Stimulated activated CD4-positive, alpha-beta T cell treated with anti-CD3 and anti-CD28 coated beads, Interleukin-4, amount 100 ng/mL, for 48 hours (primary cell): ENCODE measurements at regions not wholly inside any gene's neighbourhood (a gene's known extent, or its start where the extent isn't known, plus 50 kb on each side); places are given as distances from the start of the nearest gene placed in this dataset.

Experiments
- DNase-seq, 2 donors: peaks; one replicate each; pipeline ENCODE4 v3.0.0-alpha.2; 2020; ENCODE audit warnings: low read depth in 2 of 2

DNA sequence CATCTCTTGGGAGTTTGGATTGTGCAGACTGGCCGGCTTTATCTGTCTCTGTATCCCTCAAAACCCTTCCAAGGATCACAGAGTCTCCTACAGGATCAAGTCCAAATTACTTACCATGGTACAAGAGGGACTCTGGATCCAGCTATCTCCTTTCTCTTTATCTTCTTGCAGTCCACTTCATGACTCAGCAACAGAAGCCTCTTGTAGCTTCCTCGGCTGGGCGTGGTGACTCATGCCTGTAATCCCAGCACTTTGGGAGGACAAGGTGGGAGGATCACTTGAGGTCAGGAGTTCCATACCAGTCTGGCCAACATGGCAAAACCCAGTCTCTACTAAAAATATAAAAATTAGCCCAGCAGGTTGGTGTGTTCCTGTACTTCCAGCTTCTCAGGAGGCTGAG is 189.7 kb downstream of the BCAT1 start:
- no peak for DNase-seq

DNA sequence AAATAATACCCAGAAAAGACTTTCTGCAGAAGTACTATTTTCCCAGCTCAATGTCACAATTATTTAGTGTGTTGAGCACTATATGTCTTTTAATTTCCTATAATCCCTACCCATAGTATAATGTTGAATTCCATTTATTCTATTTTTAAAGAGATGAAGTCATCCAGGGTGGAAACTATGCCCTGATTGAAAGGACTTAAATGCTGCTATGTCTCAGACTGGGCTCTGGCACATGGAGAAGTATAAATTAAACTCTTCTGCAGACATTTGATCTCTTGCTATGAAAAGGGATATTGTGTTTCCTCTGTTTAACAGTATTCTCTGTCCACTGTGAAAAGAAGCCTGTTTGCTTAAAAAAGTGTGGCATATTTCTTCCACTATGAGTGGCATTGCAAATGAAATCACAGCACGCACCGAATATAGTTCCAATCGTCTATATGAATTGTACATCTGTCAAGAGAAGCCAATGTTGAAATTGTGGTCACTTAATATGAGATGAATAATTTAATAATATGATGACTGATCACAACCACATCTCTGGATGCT is 192.3 kb downstream of the BCAT1 start:
- no peak for DNase-seq

DNA sequence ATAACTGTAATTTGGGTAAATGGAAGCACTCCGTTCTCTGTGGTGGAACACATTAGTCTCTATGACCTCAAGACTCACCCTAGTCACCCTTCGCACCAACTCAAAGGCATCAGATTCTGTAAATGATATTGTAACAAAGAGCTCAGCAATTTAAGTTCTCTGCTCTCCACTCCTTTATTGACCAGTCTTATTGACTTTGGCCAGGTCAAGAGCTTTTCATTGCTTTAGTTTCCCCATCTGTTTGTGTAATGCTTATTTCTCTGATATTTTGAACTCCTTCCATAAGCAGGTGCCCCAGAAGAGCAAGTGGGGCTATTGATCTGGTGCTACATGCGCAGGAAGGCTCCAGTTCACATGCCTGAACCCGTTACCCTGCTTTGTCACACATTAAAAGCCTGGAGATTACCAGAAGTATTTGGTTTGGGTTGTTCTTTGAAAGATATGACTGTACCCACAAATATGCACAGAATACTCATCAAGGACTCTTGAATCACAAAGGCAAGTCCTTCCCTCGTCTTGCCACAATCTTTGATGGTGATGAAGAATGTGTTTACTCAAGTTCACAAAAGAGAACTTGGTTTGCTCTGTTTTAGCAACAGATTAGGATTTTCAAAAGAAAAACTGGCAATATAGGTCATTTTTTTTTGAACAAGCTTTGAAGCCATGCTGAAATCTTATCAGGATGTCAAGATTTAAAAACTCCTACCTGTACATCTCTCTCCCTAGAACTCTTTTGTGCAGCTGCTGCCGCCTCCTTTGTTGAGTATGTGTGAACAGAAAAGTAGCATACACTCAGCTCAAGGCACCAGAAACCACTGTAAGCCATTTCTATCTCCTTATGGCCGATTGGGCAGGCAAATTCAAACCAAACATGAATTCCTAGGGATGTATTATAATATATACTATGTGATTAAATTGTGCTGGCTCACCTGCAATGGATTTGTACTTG is 193.9 kb downstream of the BCAT1 start:
- no peak for DNase-seq

DNA sequence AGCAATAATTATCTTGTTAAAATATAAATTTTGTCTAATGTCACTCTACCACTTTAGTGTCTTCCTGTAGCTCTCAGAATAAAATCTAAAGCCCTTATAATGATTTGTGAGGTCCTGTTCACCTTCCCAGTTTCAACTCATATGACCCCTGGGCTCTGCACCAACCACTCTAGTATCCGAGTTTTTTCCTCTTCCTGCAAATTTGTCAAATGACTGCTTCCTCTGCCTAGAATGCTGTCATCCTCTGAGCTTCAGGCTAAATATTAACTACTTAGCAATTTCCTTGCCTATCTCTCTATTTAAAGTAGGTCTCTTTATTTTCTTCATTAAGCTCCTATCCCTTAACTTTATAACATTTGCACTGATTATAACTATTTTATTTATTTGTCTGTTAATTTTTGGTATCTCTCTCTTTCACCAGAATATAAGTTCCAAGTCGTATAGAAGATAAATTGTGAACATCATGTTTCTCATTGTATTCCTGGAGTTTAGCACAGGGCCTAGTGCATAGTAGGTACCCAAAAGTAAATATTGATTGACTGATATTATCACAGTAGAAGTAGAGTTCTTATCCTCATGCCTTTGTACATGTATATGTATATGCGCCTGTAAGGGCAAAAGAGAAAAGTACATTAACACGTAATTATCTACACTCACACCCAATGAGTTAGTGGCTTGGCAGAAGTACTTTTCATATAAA is 196.0 kb downstream of the BCAT1 start:
- DNase-seq = no peak

DNA sequence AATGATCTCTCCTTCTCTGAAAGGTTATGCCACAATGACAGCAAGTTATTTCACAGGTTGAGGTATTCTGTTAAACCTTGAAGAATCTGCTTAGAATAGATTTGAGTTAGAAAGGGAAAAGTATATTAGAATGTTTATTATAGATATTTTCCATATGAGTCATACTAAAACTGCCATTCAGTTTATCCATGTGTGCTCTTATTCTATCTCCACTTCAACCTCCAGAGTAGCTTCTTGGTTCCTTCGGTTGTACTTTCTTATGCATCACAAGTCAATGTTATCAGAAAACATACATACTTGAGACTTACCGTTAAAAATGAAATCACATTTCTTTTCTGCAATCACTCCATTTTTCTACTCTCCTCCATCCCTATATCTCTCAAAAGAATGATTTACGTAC is 197.7 kb downstream of the BCAT1 start:
- DNase-seq = no peak

DNA sequence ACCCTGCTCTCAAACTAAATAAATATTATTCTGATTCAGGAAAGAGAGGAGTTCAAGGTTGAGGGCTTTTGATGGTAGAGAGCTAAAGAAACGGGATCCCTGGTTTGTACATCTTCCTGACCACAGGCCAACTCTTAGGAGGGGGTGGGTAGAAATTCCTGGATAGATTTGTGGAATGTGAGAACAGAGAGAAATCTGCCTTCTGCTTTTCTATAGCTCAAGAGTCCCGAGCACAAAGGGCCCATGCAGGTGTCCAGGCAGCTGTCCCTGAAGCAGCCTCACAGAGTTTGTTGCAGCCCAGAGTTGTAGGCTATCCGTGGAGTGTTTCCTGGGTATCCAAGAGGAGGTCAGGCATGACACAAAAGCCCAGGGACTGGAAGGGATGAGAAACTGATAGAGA is 198.6 kb downstream of the BCAT1 start:
- DNase-seq = no peak

DNA sequence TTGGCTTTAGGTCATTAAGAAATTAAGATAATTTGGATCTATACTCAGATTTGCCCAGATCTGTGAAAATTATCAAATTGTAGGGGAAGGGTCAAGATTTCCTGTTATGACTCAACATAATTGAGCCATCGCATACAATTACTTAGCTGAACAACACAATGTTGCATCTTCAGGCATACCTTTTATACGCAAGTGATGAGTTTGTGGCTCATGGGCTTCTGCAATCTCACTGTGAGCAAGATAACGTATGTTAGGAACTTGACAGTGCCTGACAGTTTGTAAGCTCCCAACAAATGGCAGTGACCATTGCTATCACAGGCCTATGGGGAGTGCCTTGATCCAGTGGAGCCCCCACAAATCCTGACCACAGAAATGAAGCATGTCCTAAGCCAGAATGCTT is 199.7 kb downstream of the BCAT1 start:
- no peak for DNase-seq

DNA sequence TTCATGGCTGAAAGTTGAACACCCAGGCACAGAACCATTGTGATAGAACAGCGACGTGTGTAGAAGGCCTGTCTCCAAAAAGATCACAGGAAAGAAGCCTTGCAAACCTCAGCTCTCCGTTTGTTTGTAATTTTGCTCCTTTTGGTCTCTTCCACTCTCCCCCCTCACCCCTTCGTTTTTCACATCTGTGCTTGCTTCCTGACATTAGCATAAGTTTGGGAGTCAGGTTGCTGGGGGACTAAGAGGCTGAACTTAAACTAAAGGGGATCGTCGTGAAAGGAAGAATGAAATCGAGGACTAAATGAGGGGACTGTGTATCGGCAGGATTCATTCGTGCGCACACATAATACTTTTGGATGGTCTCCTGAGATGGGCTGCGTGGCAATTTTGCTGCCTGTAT is 200.6 kb downstream of the BCAT1 start:
- DNase-seq = no peak

DNA sequence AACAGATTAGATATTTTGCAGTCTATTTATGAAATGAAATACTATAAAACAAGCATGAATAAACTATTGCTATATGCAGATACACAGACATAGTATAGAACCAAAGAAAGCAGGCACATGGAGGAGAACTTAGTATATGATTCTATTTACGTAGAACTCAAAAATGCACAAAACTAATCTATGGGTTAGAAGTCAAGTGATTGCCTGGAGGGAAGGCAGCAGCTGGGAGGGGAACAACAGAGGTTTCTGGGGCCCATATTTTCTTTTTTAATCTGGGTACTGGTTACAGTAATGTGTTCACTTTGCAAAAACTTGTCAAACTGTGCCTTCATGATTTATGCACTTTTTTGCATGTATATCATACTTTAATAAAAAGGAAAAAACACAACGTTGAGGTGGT is 202.0 kb downstream of the BCAT1 start:
- DNase-seq = no peak

DNA sequence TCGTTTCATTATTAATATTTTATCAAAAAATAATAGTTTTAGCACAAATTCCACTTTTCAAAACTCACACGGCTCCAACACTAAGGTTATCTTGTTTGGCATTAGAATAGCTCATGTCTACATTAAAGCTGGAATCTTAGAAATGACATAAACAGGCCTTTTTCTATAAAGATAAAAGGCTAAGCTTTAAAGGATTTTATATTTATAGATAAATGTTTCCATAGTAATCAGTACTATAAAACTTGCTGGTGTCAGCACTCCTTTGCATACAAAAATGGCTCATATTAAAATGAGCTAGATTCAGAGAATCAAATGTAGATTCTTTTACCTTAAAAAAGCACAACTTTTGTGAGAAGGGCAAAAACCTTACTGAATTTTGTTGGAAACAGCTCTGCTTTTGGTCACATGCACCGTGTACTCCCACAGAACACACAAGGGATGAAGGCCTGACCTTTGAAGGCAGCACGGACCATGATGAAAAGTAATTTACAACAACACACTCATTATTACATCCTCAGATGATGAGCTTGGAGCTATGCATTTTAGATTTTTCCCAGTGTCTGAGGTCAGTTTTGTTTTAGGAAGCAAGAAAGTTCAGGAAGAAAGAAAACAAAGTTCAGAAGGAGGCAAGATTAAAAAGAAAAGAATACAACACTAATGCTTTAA is 202.8 kb downstream of the BCAT1 start:
- no peak for DNase-seq

DNA sequence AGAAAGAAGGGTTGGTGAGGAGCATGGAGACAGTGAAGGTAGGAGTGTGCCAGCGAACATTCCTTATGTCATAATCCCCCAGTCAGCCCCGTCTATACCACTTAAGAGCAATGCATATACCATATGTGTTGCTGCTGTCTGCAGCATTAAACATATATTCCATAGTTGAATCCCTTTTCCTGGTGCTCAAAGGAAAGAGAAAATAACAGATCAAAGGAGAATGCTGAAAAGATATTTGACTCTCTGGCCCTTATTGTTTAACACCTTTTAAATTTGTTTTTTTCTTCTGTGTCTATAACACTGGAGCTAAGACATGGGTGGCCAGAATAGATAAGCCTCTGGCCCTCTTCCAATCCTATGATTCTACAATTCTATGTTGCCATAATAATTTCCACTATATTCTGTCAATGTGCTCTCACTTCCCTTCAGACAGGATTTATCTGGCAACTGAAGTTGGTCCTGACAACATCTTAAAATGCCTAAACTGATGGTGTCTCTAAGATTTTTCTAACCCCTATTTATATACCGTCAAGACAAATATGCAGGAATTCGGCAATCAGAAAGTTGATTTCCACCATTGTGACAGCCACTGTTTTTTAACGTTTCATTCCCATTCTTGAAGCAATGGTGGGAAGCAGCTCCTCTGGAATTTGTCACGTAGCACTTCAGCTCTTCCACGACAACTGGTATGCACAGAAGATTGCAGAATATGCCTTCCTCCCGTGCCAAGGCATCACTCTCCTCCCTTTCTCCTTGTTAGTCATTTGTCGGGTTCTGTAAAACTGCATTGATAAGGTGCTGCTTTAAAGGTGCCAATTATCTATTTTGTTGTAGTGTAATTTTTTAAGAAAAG is 204.7 kb downstream of the BCAT1 start:
- no peak for DNase-seq

DNA sequence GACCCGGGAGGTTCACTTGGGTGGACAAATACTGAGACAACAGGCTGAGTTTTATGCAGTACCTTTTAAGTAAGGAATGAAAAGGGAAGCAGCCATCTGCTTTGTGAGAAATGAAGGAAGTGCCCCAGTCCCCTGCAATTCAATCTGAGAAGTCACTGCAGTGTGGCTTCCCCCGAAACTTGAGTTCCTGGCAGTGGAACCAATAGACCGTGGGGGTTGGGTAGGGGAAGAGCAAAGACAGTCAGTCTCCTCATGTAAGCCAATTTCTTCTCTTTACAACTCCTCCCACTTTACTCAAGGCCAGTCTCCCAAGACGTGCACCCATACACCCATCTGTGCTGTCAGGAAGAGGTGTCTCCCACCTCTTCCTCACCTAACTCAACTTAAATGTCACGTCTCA is 206.5 kb downstream of the BCAT1 start:
- no peak for DNase-seq

DNA sequence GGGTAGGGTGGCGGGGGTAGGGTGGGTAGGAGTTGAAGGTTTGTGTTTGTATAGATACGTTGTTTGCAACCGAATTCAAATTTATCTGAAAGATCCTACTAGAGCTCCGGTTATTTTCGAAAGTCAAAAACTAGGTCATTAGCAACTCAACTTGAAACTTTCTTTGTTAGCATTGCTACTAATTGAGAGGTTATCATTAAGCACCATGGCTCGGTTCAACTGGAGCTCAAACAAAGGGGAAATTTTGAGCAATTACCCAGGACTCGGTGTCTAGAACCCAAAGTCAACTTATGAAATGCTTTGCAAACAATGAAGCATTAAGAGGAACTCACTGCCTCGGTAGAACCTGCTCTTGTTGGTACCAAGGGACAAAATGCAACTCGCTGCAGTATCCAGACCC is 207.7 kb downstream of the BCAT1 start:
- no peak for DNase-seq

DNA sequence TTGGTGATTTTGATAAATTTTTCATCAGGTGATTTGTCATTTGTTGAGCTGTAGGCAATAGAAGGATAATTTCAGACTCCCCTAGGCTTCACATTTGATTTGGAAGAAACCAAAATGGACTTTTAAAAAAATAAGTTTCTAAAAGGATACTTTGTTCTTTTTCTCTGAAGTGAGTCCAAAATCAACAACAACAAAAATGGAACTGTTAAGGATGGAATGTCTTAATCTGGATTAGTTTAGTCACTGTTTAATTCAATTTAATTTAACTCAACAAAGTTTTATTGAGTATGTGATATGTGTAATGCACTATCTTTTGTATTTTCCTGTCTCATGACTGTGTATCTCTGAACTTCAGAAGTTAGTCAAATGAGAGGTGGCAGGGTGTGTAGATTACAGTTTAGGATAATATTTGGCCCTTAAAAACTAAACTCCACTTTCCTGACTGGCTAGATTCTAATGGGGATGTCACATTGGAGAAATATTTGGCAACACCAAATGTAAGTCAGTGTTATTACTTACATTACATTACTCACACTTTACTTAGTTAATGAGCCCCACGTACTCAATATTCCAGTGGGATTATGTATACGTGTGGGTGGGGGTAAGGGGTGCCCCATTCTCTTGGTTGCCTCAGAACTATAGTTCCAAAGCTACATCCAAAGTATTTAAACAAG is 209.7 kb downstream of the BCAT1 start:
- DNase-seq = no peak

DNA sequence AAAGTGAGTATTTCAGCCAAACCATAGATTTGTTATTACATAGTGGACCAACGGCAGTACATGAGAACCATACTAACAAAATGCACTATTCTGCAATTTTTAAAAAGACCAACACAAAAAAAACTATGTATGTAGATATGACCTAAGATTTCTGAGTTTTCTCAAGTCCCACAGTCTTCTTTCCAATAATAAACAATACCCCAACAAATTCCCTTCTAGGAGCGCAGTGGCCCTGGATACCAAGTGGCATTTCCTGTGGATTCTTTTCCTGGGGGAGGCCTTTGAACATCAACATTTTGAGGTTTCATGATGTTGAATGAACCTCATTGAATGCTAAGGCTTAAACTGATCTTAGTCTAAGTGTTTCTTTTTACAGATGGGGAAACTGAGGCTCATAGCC is 210.5 kb downstream of the BCAT1 start:
- no peak for DNase-seq

DNA sequence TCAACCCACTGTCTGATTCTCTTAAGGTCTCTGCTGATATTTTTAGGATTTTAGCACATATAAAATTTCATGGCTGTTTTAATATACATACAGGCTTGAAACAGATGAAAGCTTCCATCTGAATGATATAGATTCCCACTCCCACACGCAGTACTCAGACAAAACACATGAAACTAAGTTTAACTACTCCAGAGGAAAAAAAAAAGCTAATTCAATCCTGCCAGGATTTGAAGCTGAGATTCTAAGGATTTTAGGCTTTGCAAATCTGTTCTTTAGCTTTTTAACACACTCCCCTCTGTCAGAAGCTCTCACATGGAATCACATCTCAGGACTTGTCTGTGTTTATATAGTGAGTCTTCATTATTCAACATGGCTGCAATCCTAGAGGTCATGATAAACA is 217.3 kb downstream of the BCAT1 start:
- no peak for DNase-seq

DNA sequence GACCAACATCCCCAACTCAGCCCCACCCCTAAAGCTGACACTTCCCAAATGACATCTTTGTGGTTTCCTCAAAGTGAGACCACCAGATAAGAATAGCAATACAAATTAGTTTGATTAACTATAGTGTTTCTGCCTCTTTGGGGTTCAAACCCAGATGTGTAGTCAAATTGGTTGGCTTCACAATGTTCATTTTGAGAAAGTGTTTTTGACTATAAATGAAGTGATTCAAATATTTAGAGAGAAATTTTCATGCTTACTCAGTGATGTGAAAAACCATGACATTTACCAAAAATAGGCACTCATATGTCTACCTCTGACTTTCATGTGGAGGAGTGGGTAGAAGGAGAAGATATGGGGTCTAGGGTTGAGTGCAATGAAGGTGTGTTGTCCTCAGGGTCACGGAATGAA is 218.4 kb downstream of the BCAT1 start:
- no peak for DNase-seq

DNA sequence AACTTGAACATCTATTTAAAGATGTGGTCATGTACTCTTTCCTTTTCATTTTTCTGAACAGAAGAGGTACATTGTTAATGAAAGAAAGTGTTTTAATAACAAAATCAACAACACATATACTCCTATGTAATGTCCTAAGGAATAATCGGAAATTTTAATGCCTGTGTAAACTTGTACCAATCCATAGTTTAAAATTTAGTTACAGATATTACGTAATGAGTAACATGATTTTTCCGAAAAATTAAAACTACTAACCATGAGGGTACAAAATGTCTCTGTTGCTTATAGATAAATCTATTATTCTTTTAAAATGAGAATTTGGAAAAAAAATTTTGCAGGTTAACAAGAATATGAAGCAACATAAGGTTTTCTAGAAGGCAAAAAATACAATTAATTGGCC is 220.1 kb downstream of the BCAT1 start:
- DNase-seq = no peak

DNA sequence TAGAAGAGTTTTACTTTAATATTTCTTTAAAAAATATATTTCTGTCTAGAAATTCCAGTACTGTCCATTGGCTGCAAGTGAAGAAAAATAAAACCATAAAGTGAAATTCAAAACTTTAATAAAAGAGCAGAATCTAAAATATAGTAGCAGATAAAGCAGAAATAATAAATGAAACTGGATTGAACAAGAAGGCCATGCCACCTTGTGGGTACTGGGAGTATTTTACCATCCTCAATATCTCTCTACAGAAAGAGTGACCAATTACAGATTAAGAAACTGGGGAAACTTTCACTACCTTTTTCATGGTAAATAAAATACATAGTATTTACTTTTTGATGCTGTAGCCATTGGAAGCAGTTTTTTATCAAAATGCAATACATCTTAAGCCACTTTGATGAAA is 220.5 kb downstream of the BCAT1 start:
- DNase-seq = no peak

DNA sequence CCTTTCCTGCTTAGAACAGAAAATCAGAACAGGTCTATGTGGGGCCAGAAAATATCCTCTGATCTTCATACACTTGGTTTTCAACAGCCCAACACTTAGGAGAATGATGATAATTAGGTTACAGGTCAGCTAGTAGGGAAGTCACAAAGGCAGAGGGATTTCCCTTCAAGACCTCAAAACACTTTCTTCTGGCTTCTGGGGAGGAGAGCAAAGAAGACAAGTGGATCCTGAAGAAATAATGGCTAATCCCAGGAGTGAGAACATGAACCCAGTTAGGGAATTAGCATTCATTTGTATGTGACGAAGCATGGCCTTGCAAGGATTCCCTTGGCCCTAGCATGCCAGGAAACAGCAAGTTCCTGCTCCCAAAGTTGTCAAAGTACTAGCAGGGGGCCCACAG is 223.3 kb downstream of the BCAT1 start:
- no peak for DNase-seq

DNA sequence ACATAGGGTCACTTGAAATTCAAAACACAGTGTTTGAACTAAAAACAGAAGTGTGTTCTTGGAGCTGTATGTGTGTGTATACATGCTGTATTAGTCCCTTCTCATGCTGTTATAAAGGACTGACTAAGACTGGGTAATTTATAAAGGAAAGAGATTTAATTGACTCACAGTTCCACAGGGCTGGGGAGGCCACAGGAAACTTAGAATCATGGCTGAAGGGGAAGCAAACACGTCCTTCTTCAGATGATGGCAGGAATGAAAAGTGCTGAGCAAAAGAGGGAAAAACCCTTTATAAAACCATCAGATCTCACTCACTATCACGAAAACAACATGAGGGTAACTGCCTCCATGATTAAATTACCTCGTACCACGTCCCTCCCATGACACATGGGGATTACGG is 224.1 kb downstream of the BCAT1 start:
- DNase-seq = peak in 1 of 2 donors; percentile 25
